ENCODE measurements at regions not wholly inside any gene's neighbourhood (a gene's known extent, or its start where the extent isn't known, plus 50 kb on each side); places are given as distances from the start of the nearest gene placed in this dataset.

GRCh38 chr7:52243685-52244084, 791.7 kb upstream of the POM121L12 start:
- no peak for DNase-seq

DNA sequence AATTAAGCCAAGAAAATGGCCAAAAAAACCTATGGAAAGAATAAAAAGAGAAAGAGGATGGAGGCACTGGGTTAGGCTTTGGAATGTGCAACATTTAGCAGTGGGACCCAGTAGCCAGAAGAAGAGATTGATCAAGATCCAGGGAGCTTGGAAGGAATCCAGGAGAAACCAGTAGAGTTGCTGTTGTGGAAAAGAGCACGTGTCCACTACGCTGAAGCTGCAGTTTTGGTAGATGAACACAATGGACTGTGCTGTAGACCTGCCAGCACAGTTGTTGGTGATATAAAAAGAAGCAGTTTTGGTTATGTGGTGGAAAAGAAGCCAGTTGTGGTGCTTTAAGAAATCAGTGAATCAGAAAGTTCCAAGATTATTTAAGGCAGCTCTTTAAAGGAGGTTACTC, 802.2 kb upstream of the POM121L12 start:
- DNase-seq = no peak

DNA sequence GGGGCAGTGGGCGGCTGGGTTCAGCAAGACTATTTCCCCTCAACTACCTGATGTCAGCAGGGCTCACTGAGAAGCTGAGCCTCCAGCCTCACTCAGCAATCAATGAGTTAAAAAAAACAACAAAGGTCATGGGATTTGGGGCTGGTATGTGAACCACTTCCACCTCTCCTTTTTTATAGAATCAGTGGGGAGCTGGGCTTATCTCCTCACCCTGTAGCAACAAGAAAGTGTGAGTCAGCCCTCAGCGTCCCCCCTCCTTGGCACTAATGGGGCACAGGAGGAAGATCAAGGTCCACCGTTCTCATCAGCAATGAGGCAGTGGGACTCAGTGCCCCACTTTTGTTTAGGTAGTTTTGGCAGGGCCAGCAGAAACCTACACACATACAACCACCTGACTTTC, 823.5 kb upstream of the POM121L12 start:
- DNase-seq = no peak

DNA sequence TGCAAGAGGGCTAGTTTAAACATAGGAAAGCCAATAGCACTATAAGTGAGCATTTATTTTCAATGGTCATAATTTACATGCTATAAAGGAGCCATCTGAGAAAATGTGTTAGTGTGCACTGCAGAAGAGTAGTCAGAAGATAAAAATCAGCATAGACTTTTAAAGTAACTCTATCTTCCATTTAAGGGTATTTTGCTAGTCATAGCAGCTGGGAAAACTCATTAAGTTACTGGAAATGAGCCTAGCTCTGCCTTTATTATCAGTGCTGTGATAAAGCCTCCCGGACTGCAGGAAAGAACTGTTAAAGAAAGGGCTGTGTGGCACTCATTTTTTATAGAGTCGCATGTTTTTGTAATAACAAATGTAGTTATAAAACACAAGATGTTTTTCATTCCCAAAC, 825.8 kb upstream of the POM121L12 start:
- DNase-seq = no peak

DNA sequence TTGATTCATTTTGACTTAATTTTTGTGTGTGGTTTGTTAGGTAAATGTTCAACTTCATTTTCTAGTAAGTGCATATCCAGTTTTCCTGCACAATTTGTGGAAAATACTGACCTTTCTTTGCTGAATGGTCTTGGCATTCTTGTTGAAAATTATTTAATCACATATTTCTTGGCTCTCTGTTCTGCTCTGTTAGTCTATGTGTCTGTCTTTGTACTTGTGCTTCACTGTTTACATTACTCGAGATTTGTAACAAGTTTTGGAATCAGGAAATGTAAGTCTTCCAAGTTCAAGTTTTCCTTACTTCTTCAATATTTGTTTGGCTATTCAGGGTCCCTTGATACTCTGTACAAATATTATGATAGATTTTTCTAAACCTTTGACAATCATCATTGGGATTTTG, 838.2 kb upstream of the POM121L12 start:
- no peak for DNase-seq

DNA sequence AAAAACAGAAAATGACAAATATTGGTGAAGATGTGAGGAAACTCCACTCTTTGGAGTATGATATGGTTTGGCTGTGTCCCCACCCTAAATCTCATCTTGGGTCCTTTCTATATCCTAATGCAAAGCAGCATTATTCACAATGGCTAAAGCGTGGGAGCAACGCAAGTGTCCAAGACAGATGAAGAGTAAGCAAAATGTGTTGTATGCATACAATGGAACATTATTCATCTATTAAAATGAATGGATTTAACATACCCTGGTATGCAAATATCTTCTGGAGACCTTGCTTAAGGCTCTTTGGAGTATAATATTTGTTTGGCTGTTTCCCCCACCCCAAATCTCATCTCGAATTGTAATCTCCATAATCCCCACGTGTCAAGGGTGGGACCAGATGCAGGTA, 839.8 kb upstream of the POM121L12 start:
- no peak for DNase-seq

- DNase-seq = no peak
Measured at GRCh38 chr7:52189153-52189778, 846.2 kb upstream of the POM121L12 start.

DNA sequence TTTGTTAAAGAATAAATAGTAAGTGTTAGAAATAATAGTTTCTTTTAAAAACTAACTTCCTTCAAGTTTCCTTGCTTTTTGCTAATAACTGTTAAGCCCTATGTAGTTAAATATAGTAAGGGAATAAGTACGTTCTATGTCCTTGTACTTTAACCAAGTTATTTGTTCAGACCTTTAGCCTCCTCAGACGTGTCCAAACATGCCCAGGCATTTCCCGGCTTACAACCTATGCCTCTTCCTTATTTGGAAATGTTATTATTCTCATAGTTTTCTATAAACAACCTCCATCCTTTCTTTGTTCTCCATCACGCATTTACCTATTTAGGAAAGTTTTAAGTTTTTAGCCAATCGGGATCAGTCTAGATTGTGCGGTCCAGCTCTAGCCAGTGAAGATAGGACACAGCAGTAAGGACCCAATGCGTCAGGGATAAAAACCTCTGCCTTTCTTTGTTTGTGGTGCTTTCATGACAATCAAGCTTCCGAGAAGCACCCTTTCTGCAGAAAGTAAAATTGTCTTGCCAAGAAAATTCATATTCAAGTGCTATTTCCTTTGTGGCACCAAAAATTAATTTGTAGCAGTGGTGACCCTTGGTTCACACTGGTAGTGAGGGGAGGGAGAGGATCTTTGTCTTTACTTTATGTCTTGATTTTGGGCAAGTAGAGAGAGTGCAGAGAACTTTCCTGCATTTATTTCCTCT, 851.3 kb upstream of the POM121L12 start:
- DNase-seq = no peak

DNA sequence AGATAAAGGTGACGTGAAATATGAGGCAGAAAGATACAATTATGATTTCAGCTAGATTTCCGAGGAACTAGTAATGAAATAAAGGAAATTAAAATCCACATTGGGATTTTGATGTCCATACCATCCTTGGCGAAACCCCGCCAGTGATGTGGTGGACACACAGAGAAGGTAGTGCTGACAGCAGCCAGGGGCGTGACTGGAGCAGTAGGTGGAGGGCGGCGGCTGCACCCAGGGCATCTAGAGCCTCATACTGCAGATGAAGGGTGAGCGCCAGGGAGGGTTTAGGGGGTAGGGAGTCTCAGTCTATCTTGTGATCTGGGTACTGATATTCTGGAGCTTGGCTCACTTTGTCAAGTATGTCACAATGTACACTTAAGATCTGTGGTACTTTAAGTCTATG, 855.5 kb upstream of the POM121L12 start:
- no peak for DNase-seq

DNA sequence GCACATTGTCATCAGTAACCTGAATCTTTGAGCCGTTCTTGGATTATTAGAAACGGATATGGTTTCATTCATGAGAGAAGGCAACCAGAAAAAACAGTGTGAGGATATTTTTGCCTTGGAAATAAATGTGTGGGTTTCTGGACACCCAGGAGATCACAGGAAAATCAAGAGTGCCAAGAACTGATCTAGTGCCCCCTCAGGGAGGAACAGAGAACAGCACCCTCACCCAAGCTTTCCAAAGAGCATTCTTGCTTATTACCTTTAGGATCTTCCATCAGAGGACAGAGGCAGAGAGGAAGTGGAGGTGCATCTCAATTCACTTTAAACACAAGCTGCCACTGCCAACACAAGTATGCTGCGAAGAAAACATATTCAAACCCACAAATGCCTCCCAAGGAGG, 851.5 kb upstream of the COBL start:
- no peak for DNase-seq

DNA sequence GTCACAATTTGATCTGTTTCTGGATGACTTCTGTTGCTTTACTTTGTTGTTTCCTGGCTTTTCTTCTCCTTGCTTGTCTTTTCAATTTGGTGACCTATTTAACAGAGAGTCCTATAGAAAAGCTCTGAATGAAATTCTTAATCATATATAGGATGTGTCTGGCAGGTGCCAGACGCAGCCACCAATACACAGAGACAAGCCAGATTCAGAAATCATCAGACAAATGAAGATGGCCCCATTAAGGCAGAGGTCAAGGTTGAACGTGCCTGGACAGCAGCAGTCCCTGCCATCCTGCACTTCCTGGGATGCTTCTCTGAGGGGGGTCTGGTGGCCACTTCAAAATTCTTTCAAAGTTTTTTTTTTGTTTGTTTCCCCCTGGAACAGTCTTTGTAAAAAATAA, 846.7 kb upstream of the COBL start:
- DNase-seq = no peak

DNA sequence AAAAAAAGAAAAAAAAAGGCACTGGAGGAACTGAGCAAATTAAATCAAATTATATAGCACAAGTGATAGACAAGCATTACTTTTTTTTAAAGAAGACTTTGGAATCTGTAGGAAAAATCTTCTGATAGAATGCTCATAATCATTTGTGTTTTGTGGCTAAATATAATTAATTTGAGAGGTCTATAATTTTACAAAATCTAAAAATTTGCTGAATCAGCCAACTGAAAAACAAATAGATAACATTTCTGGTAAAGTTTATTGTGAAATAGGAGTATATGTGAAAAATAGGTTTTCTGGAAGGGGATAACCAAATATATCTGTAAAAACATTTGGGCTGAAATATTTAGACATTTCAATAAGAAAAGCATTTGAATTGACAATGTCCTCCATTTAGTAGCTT, 844.9 kb upstream of the COBL start:
- no peak for DNase-seq

DNA sequence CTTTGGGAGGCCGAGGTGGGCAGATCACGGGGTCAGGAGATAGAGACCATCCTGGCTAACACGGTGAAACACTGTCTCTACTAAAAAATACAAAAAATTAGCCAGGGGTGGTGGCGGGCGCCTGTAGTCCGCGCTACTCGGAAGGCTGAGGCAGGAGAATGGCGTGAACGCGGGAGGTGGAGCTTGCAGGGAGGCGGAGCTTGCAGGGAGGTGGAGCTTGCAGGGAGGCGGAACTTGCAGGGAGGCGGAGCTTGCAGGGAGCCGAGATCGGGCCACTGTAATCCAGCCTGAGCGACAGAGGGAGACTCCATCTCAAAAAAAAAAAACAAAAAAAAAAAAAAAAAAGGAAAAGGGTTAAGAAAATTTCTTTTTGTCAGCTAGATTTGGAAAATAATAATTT, 842.8 kb upstream of the COBL start:
- peak in 1 of 2 experiments; percentile 16 for DNase-seq

GRCh38 chr7:52154382-52154781, 837.8 kb upstream of the COBL start:
- no peak for DNase-seq

- DNase-seq = no peak
Measured at GRCh38 chr7:52151559-52151958, 835.0 kb upstream of the COBL start.

DNA sequence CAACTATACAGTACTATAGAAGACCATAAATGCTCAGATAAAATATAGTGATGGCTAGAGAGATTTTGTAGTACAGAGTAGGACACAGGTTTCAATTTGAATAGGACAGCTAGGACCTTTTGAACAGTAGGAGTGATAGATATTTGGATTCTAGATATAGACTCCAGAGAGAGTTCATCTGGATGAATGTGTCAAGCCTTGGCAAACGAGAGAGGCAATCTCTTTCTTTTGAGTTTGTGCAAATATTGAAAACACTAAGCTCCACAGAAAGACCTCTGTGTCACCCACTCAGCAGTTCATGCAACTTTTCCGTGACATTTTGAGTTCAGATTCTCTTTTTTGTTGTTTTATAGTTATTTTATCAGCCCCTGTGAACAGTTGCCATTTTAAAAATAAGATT, 834.3 kb upstream of the COBL start:
- DNase-seq = no peak

DNA sequence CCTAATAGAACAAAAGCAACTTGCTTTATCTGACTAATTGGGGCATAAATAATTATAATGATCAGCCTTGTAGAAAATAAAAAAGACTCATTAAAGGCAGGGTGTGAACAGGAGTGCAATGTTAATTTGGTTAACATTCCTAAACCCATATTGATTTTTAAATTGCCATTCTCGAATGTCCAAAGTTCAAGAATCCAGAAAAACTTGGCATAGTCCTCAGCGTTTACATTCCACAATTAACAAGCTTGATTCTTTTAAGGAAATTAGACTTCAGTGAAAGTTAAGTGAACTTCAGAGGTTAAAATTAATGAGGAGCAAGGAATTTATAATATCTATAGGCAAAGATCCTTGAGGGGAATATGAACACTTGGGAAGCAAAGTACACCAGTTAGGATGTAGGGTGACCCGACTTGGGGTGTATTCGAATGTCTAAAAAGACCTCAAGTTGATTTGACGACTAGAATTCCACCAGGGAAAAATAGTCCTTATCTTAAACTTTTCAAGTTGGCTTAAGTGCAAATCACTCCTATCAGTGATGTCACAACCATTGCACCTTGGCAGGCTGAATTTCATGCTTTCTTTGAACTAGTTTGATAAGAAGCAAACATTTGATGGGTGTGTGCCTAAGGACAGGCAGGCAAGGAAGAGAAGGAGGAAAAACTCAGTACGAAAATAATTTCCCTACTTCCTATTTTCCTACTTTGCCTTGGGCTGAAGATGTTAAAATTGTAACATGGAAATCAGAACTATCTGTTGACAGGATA, 830.4 kb upstream of the COBL start:
- DNase-seq = no peak

DNA sequence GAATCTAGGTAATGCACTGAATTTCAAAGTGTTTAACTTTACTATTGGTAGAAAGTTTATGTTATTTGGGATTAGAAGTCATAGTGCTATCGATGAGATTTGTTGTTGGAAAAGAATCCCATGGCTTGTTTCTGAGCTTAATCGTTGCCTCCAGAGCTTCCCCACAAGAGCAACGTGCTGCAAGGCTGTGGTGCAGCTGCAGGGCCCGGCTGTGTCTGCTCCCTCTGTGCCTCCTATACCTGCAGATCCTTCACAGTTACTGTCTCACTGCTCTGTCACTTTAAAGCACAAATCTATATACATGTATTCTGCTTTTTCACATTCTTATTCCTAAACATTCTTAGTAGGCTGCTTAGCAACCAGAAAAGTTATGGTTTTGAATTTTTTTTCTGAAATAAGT, 826.6 kb upstream of the COBL start:
- no peak for DNase-seq

DNA sequence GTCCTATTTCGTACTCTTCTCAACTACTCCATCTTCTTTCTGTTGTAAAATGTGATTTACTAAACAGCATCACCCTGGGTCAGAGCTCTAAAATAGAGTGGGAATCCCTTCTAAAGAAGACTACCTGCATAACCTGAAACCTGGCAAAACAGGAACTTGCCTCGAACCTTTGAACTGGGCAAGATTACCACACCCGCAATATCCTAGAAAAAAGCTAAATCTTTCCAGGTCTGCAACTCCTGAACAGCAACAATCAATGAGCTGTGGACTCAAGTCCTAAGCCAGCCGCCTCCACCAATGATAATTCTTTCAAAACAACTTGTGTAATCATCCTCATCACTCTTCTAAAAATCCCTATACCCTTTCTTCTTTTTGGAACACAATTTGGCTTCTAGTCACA, 824.2 kb upstream of the COBL start:
- no peak for DNase-seq

- no peak for DNase-seq
Measured at GRCh38 chr7:52135403-52135802, 818.8 kb upstream of the COBL start.

- DNase-seq = no peak
Measured at GRCh38 chr7:52129278-52129677, 812.7 kb upstream of the COBL start.

- no peak for DNase-seq
Measured at GRCh38 chr7:52120912-52121311, 804.3 kb upstream of the COBL start.

- no peak for DNase-seq
Measured at GRCh38 chr7:52119537-52119936, 802.9 kb upstream of the COBL start.

- no peak for DNase-seq
Measured at GRCh38 chr7:52114509-52114908, 797.9 kb upstream of the COBL start.
